NB4 (cell line): ENCODE measurements at regions not wholly inside any gene's neighbourhood (a gene's known extent, or its start where the extent isn't known, plus 50 kb on each side); places are given as distances from the start of the nearest gene placed in this dataset.
A peak's percentile ranks its signal among the peaks of the same experiment; 100 is the strongest.

ENCODE experiments used
- DNase-seq: peaks from one replicate; pipeline ENCODE4 v3.0.0; 2010; ENCODE audit warnings: low read depth
- H3K4me3 ChIP-seq: one replicate; pipeline ENCODE4 v1.5.1; 2011; ENCODE audit warnings: mild to moderate bottlenecking, low read depth, low read length, moderate library complexity
- CTCF ChIP-seq: IDR thresholded peaks from one replicate; pipeline ENCODE4 v1.5.1; 2012; ENCODE audit warnings: low read depth, low read length
- MAX ChIP-seq: IDR thresholded peaks from 2 replicates; pipeline ENCODE4 v1.6.1; 2011; ENCODE audit warnings: low read depth, low read length
- MYC ChIP-seq: IDR thresholded peaks from 2 replicates; pipeline ENCODE4 v1.6.1; 2011; ENCODE audit warnings: low read depth, low read length
- POLR2A ChIP-seq: IDR thresholded peaks from 2 replicates; pipeline ENCODE4 v1.6.1; 2011; ENCODE audit warnings: mild to moderate bottlenecking; ENCODE audit not compliant: insufficient read length; ENCODE audit errors: extremely low read depth

GRCh38 chr5:99070362-99070761 lies 141.6 kb upstream of the CHD1 start:
- no peak overlapping the region for H3K4me3 ChIP-seq
- DNase-seq, result no peak
- TF ChIP-seq MAX (no peak), CTCF (no peak), MYC (no peak), POLR2A (no peak)

GRCh38 chr5:99068944-99069650 lies 140.3 kb upstream of the CHD1 start:
- no peak overlapping the region for H3K4me3 ChIP-seq
- TF ChIP-seq MYC (no peak), MAX (no peak), CTCF (no peak), POLR2A (no peak)
- DNase-seq, result no peak

- DNase-seq, result no peak
- no peak overlapping the region for H3K4me3 ChIP-seq
- TF ChIP-seq POLR2A (no peak), CTCF (no peak), MYC (no peak), MAX (no peak)
Observed at GRCh38 chr5:99063737-99064136, 134.9 kb upstream of the CHD1 start.

GRCh38 chr5:99061711-99062110 lies 132.9 kb upstream of the CHD1 start:
- peak; percentile 9 for DNase-seq
- no peak overlapping the region for H3K4me3 ChIP-seq
- no peak for TF ChIP-seq POLR2A
- no peak for TF ChIP-seq MYC

GRCh38 chr5:99061299-99061698 lies 132.5 kb upstream of the CHD1 start:
- H3K4me3 ChIP-seq, result no peak overlapping the region
- no peak for DNase-seq
- TF ChIP-seq CTCF (no peak), MYC (no peak), POLR2A (no peak), MAX (no peak)

GRCh38 chr5:99060306-99061261 lies 131.8 kb upstream of the CHD1 start:
- peak; percentile 72 for DNase-seq
- TF ChIP-seq CTCF, result peak; percentile 70
- TF ChIP-seq POLR2A, result no peak
- H3K4me3 ChIP-seq, result no peak overlapping the region
